GM21390 (cell line): ENCODE measurements at regions not wholly inside any gene's neighbourhood (a gene's known extent, or its start where the extent isn't known, plus 50 kb on each side); places are given as distances from the start of the nearest gene placed in this dataset.

Source experiments
- ATAC-seq: cut with Tn5 transposase; IDR thresholded peaks from one replicate; pipeline ENCODE4 v1.9.1; 2021; ENCODE audit not compliant: unreplicated experiment

DNA sequence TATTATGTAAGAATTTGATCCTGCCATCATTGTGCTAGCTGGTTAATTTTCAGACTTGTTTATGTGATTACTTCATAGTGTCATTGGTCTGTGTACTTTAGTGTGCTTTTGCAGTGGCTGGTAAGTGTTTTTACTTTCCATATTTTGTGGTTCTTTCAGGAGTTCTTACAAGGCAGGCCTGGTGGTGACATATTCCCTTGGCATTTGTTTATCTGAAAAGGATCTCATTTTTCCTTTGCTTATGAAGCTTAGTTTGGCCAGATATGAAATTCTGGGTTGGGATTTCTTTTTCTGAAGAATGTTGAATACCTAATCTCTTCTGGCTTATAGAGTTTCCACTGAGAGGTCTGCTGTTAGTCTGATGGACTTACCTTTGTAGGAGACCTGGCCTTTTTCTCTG is 72.8 kb upstream of the MC4R start:
- ATAC-seq: no peak

DNA sequence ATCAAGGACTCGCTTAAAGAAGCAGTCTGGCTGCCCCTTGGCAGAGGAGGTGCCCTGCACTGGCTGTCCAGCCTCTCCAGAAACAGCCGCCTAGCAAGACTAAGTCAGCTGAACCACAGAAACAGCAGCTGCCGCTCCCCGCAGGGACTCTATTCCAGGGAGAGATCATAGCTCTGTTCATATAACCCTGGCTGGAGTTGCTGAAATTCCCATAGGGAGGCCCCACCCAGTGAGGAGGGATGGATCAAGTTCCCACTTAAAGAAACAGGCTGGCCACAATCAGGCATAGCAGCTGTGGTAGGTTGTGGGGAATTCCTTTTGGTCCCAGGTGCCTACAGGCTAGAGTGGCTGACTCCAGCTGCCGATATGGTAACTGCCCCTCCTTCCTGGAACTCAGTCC is 74.2 kb upstream of the MC4R start:
- no peak for ATAC-seq

DNA sequence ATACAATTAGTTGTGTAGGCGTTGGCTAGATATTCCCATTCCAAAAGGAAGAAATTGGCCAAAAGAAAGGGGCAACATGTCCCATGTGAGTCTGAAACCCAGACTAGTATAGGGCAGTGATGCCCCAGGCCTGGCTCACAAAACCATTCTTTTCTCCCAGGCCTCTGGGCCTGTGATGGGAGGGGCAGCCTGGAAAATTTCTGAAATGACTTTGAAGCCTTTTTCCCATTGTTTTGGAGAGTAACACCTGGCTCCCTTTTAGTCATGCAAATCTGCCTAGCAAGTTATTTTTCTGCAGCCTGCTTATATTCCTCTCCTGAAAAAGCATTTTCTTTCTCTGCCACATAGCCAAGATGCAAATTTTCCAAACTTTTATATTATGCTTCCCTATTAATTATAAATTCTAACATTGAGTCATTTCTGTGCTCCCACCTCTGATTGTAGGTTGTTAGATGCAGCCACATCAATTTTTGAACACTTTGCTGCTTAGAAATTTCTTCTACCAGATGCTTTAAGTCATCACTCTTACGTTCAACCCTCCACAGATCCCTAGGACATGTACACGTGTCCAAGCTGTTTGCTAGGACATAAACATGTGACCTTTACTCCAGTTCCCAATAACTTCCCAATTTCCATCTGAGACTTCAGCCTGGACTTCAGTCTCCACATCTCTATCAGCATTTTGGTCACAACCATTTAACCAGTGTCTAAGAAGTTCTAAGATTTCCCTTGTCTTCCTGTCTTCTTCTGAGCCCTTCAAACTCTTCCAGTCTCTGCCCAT is 76.1 kb upstream of the MC4R start:
- no peak for ATAC-seq

DNA sequence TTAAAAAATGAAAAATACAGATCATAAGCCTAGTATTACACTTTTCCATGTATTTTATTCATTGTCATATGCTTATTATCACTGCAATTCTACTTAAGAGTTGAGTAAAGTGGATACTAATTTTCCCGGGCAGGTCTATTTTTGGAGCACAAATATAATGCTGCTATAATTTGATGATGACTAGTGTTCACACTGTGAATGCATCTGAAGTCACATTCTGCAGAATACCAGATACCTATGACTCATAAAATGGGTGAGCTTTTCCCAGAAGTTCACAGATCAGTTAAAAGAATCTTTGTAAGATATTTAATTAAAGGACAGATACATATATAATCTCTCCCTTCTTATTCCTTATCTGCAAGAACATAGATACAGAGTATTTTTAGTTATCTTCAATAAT is 79.8 kb upstream of the MC4R start:
- ATAC-seq: no peak

DNA sequence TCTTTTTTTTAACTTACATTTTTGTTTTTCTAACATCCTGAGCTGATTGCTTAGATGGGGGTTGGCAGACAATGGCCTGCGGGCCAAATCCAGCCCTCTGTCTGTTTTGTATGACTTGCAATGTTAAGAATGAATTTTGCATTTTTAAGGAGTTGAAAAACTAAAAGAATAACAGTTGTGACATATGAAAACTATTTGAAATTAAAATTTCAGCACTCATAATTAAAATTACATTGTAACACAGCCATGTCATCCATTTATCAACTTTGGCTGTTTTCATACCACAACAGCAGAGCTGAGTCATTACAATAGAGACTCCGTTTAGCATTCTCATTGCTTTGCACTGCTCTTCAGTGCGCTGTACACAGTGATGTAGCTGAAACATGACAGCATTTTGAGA is 94.1 kb upstream of the MC4R start:
- ATAC-seq: no peak

DNA sequence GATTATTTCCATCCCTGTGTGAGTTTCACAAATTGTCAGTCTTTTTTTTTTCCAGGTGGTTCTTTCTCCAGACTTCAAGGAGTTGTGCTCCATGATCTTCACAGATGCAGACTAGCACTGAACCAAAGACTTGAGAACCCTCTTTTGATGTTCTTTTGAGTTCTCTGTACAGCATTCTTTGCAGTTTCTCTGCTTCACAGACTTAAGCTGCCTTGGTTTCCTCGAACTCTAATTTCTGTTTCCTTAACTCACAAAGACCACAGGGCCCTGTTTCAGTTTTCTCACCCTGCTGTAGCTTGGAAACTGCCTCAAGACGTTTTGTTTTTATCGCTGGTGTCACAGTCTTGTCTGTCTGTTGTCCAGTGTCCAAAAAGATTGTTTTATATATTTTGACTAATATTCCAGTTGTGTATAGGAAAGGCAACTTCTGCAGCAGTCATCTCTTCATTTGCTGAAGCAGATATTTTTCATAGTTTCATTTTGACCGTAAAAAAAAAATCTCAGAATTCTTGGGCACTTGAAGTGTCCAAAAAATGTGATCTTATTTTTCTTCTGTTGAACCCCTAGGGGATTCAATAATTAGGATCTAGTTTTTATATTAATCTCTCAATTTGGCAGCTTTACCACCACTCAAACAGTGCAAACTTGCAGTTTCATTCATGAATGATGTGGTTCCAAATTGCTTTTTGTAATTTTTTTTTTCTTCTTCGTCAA is 97.0 kb upstream of the MC4R start:
- no peak for ATAC-seq

DNA sequence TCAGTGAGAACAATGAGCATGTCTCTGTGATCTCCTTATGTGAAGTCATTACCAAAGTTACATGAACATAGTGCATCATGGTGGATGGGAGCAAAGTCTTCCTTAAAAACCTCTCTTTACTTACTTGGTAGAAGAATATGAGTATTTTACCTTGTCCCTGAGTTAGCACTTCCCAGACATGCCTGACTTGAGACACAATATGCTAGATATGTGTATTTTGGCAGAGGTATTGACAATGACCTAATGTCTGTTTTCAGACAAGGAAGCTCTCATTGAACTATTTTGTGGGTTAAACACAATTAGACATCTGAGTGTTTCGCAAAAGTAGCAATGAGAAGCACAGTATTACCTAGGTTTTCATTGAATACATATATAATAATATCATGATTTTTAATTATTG is 99.1 kb upstream of the MC4R start:
- ATAC-seq: no peak

DNA sequence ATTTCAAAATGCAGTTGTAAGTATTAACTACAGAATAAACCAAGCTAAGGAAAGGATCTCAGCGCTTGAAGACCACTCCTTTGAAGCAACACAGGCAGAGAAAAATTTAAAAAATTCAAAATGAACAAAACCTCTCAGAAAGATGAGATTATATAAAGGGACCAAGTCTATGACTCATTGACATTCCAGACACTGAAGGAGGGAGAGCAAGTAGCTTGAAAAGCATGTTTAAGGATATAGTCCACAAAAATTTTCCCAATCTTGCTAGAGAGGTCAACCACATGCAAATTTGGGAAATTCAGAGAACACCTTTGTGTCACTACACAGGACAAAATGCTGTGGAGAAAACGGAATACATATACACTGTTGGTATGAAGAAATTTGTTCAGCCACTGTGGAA is 112.6 kb upstream of the MC4R start:
- no peak for ATAC-seq

DNA sequence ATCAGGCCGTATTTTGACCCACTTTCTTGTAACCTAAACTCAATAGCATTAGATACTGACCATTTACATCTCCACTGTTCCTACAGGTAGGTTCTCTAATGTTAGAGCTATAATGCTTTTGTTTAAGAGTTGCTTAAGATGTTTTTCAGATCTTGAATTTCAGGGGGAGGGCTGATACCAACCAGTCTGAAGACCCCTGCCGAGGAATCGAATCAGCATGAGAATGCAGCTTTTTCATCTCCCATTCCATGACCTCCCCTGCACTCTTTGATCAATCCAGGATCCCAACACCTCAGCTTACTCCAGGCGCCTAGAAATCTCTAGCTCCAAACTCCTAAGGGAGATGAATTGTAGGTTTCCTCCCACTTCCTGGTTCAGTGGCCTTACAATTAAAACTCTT is 120.5 kb upstream of the MC4R start:
- no peak for ATAC-seq

DNA sequence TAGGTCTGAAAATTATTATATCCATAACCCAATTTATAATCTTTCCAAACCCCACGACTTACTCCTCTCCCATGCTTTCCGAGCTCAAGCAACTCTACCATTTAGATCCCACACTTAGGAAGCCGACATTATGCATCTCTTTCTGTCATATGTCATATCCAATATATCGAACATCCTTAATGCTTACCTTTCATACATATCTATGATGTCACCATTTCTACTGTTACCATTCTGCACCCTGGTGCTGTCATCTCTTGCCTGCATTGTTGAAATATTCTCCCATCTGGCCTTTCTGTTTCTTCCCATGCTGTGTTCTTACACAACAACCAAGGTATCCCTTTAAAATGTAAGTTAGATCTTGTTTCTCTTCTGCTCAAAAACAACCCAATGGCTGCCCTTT is 127.1 kb upstream of the MC4R start:
- ATAC-seq: no peak

DNA sequence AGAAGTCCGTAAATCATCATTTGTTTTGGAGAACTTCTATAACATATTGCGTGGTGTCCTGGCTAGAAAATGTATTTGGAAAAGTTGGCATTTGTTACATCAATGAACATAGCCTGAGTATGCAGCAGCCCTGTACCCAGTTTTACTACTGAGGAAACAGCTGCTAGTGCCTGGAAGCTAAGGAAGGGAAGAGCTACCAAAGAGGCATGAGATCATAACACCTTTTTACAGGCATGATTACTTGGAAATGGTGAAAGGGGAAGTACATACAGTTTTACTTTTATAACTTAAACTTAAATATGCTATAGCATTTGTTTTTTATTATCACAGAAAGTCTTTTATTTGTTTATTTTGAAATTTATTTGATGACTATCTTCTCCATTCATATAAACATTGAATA is 128.4 kb upstream of the MC4R start:
- no peak for ATAC-seq

DNA sequence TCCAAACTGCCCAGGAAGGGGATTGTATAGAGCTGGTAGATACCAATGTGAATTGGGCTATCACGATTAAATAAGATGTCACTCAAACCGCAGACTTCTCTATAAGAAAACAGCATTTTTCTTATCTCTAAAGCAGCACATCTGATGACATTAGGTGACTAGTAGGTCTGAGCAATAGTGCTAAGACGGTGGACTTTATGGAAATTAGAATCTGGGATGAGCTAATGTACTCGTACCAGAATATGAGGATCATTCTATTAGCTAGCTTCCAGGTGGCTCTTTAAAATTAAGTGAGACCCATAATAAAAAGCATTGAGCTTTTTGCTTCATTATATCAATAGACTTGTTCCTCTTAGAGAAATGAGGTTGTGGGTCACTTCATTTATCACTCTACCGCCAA is 130.0 kb upstream of the MC4R start:
- no peak for ATAC-seq

DNA sequence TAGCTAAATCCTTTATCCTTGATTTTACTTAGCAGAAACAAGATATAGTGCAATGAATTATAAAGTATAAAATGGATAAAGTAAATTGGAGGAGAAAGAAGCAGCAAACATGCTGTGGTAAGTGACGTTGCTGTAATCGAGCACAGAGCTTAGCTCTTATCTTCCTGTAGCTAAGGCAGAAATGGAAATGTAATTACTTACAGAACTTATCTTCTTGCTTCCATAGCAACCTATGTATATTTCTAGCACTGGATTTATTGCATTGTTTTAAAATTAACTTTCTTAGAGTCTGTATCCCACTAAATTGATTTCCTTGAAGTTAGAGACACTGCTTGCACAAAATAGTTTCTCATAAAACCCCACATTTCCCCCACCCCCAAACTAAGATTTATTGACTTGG is 130.6 kb upstream of the MC4R start:
- no peak for ATAC-seq

DNA sequence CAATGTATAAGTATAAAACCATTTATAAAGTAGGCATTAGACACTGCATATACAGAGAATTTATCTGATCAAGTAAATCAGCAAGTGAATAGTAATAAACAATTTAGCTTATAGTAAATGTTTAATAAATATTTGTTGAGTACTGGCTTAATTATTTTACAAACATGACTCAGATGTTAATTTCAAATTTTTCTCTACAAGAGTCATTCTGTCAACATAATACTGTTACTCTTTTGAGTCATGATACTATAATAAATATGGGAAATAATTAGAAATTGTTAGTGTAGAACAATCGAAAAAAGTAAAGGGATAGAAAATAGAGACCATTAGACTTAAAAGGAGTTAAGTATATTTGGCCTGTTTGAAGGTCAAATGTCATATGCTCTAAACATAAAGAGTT is 133.6 kb upstream of the MC4R start:
- no peak for ATAC-seq

DNA sequence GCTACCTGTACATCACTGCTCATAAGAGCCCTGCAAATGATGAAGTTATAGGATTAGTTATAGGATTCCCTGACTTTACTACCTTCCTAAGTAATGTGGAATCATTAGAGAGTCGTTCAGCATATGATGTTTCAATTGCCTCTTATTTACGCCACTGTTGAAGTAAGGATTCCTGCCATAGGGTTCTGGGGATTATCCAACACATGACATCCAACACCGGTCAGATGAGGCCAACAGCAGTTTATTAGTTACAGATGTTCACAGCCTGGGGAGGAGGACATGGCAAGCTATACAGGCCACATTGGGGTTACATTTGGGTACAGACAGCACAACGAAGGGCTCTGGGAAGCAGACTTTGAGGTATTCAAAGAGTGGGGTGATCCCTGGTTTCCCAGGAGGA is 134.1 kb upstream of the MC4R start:
- no peak for ATAC-seq

DNA sequence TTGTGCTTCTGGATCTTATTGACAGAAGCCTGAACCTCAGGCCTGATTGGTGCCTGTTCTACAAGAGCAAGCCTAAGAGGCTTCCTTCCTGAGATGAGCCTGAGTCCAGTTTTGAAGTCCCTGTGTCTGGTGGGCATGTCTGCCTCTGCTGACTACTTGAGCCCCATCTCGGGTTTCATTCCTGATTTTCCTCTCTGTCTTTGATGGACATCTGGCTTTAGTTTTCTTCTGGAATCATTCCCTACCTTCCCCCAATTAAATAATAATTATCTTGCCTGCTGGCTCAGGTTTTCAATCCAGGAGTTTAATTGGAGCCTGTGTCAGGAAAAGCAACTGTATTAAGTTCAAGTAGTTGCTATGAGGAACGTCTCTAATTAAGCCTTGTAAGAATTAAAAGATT is 135.5 kb upstream of the MC4R start:
- ATAC-seq: no peak

DNA sequence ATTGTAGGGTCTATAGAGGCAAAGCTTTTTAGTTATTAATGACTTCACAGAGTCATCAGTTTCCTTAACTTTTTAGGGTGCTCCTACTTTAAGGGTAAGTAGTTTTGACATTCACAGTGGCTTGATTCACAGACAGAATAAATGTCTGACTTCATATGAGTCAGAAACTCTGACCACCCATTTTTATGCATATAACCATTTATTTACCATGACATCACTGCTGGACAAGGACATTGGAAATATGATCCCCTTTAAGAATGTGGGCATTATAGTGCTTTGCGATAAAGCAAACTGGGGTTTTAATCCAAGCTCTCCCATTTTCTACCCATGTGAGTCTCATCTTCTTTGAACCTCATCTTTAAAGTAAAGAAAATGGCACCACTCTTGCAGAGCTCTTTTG is 162.0 kb upstream of the MC4R start:
- ATAC-seq: no peak

DNA sequence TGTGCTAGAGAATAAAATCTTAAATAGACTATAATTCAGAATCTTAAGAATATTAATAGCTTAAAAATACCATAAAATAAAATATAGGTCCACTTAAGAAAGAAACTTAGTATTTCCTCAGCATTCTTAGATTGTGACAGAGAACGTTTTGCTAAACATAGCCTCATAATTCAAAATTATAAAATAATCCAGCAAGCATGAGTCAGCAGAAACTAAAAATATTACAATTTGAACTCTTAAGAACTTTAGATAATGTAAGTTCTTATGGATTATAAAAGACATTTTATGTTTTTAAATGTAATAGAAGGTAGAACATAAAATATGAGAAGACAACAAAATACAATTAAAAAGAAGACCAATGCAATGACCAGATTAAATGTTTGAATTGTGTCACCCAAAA is 164.5 kb upstream of the MC4R start:
- no peak for ATAC-seq

DNA sequence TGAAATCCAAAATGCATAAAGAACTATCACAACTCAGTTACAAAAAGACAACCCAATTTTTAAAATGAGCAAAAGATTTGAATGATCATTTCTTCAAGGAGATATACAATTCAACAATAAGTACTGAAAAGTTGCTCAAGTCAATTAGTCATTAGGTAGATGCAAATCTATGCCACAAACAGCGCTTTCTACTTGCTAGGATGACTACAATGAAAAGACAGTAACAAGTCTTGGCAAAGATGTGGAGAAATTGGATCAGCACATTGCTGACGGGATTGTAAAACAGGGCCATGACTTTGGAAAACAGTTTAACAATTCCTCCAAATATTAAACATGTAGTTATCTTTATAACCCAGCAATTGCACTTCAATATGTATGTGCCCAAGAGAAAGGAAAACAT is 166.3 kb upstream of the MC4R start:
- ATAC-seq: no peak

DNA sequence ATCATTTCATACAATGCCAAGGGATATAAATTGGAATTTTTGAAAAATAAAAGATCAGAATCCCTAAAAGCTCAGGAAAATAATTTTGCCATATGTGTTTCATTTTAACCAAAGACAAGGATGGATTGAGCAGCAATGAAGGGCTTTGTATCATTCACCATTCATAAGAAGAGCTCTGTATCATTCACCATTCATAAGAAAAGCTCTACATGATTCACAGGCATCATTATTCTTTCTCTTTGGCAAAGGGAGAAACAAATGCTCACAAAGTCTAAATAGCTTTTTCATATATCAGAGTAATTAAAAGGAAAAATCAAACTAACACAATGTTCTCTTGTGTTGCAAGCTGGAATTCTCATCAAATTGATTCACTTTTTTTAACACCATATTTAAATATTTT is 169.1 kb upstream of the MC4R start:
- no peak for ATAC-seq

DNA sequence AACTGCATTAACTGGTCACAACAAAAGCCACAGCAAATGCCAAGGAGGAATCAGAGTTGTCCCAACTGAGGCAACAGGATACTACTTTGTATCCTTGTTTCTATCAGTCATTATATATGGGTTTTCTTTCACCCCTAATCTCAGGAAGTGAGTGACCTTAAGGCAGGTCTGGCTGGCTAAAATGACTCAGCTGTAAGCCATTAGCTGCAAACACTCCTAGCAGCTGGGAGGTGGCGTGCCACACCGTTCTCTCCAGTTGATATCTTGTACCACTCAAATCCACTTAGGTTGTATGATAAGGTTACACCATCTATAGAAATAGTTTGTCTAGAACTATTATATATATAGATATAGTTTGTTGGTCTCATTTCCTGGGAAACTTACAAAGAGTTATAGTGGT is 171.1 kb upstream of the MC4R start:
- ATAC-seq: no peak

DNA sequence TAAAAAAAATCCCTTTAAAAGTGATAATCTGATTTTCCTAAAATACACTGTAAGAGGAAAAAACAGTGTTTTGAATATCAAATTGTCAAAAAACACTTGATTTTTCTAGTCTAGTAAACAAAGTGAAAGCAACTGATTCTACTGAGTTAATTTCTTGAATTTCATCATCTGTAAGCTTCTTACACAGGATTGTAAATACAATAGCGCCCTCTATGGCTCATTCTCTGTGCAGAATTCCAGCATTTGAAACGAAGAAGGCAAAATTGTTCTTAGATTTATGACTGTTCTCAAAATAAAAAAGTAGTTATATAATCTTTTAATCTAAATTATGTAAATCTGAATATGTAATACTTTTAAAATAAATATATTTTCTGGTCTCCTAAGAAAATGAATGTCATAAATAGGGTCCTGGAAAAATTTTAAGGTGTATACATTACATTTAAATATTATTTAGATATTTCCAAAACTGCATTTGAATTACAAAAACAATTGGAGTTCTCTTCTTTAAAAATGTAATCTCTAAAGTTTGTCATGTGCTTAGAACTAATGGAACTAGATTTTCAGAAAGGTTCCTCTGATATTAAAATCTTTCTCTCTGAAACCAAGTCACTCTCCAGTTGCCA is 176.9 kb upstream of the MC4R start:
- peak; percentile 71 for ATAC-seq
